K562 (cell line): ENCODE measurements at regions not wholly inside any gene's neighbourhood (a gene's known extent, or its start where the extent isn't known, plus 50 kb on each side); places are given as distances from the start of the nearest gene placed in this dataset.

Experiments used
- KDM1A ChIP-seq, 2 experiments: fragments of 450-650 bp; IDR thresholded peaks; 2 replicates each; pipeline ENCODE4 v1.6.1; 2016; ENCODE audit warnings: mild to moderate bottlenecking in 2 of 2
- POLR2A ChIP-seq: fragments of 450-650 bp; conservative IDR thresholded peaks from 2 replicates; pipeline ENCODE4 v1.6.1; 2016
- ZBED1 ChIP-seq: IDR thresholded peaks from 2 replicates; pipeline ENCODE4 v1.6.1; 2014
- ZNF280B ChIP-seq: fragments of 250-450 bp; sonication (Bioruptor Pico); IDR thresholded peaks from 2 replicates; pipeline ENCODE4 v1.5.1; 2021; ENCODE audit warnings: mild to moderate bottlenecking

- TF ChIP-seq POLR2A (no peak), ZBED1 (no peak), KDM1A (IDR thresholded peaks at IDR 0.05) (no peak), ZNF280B (CRISPR knock-in tag) (no peak)
These were observed 68.6 kb upstream of the SYT1 start for GRCh38 chr12:78795934-78796445.
